NCI-H748 treated with DMSO at 0.1 percent for 48 hours (cell line): ENCODE measurements at regions not wholly inside any gene's neighbourhood (a gene's known extent, or its start where the extent isn't known, plus 50 kb on each side); places are given as distances from the start of the nearest gene placed in this dataset.

Experiments
- DNase-seq: peaks from one replicate; lab custom pipeline; 2025; lab: John Stamatoyannopoulos, UW

DNA sequence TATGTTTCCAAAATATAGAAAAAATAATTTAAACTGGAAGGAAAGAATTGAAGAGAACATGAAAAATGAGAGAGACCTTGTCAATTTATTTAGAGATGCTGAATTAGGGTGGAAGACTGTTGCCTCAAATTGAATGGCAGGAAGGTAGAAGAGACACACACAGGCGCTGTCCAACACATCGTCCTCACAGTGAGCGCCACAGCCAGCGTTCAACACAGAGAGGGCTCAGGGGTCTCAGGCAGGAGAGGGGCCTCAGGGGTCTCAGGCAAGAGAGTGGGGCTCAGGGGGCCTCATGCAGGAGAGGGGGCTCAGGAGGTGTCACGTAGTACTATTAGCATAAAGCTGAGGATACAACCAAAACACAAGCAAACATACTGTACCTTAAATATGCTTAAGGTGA is 65.7 kb downstream of the TMEM18 start:
- no peak for DNase-seq

DNA sequence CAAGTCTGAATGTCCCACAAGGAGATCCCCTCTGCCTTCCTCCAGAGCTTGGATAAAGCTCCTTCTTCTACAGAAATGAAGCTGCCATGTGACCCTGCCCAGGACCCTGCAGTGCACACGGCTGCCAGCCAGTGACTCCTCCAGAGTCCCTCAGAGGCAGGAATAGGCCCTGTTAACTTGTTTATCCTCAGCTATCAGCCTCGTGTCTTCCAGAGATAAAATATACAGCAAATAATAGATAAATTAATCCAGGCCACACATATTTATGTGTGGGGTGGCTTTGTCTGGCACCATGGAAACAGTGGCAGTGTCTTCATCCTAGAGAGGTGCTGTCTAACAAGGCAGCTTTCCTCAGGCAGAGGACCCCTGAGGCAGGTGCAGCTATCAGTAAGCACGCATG is 66.7 kb downstream of the TMEM18 start:
- DNase-seq: no peak

DNA sequence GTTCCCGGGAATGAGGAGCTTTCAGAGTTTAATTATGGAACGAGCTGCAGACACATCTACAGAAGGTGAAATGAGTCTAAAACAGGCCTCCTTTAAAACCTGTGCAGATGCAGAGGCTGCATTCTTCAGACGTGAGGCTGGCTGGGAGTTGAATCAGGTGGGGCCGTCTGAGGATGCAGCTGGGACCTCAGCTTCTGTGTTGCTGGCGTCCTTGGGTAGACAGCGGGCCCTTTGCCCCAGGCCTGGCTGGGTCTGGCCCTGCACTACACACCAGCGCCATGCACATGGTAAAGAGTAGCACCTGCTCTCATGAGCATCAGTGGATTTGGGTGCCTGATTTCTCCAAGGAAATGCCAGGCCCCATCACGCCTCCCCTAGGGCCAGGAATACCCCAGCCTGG is 67.3 kb downstream of the TMEM18 start:
- no peak for DNase-seq

DNA sequence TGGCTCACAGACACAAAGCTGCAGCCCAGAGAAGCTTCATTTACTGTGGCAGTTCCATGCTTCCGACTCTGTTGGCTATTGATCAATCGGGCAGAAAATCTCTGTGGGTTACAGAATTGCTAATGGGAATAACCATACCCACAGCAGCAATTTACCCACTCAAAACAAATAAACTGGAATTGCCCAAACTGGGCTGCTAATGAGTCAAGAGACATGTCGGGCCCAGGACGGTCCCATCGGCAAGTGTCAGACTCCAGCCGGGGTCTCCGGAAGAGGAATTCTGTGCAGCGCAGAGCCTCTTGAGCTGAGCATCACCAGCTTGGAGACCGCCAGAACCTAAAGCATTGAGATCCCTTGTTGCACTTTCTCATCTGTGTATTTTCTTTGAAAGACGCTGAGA is 67.8 kb downstream of the TMEM18 start:
- no peak for DNase-seq

DNA sequence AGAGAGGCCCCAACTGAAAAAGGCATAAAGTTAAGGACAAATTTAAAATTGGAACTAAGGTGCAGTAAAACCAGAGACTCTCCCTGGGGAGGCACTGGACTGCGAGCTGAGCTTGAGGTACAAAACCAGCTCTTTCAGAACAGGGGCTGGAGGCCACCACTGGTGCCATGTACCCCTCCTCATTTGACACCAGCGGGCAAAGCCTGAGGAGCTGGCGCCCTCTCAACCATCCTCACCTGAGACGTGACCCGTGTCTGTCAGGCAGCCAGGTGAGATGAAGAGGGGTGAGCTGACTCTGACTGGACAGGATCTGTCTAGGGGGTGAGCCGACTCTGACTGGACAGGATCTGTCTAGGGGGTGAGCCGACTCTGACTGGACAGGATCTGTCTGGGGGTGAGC is 68.5 kb downstream of the TMEM18 start:
- no peak for DNase-seq

DNA sequence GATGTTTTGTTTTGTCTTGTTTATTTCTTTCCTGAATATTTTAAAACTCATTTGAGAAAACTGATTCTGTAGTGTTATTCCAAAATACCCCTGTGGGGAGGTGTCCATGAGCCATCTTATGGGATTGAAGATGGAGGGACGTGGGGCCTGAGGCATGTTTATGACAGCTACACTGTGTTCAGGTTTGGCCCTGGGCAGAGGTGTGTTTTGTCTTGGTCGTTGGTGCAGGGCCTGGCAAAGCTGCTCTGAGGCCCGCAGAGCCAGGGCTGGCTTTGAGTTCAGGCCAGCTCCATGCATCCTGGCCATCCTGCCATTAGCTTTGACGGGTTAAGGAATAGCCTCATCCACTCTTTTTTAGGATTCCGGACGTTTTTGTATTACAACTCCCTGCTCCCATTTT is 68.9 kb downstream of the TMEM18 start:
- no peak for DNase-seq

DNA sequence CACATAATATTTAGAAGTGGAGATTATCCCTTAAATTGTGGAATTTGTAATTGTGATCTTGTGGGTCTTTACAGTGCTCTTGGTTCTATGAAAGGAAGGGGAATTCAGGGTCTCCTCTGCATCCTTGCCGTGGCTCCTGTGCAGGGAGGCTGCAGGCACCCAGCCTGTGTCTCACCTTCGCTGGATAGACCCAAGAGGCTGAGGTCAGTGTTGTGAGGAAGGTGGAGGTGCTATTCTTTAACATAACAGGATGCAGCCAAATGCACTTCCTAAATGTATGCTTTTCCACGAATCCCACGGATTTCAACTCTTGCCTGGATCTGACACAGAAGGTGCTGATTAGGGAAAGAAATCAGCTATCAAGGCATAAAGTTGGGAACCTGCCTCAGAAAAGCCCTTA is 69.5 kb downstream of the TMEM18 start:
- no peak for DNase-seq

DNA sequence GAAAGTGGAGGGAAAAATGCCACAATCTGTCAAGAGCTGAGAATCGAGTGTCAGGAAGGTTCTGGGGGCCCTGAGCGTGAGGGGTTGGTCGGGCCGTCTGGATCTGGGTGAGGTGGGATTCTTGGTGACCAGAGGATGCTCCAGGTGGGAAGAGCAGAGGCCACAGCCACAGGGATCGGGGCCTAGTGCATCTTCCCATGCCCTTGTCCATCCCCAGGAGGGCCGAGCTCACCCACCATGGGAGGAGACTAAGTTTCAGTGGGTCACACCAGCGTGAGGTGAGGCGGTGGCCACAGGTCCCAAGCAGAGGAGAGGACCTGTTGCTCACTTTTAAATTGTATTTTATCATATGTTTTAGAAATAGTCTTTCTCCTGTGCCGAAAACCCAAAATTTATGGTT is 70.0 kb downstream of the TMEM18 start:
- DNase-seq: no peak

DNA sequence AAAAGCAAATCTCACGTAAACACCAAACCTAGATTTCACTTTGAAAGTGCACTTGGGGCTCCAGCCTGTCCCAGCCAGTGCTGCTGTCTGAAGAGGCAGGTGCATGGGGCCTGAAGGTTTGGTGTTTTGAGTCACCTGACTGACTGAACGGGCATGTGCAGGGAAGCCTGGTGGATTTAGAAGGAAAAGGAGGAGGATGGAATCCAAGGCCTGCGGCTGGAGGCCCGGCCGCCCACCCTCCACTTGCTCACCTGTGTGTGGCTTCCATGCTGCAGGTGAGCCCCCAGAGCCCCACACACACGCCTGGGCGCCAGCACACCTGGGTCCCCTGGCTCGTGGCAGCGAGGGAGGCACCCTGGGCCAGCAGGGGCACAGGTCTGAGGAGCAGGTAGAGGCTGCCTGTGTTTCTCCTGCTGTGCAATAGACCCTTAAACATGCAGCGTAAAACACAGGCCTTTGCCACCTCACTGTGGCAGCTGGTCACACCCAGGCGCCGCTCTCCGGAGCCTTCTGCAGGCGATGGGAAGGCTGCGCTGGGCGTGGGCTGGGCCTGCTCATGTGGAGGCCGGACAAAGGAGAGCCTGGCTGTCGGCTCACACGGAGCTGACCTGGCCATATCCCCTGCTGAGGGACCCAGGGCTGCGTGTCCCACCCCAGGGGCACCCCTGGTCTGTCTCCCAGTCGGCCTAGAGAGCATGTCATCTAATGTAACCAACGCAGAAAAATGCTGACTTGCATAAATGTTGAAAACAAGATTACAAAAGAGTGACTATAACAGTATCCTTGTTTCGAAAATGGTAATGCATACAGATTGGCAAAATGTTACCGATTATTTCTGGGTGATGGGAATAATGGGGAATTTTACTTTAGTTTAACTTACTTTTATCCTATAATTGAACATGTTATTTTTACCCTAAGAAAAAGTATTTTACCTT is 71.3 kb downstream of the TMEM18 start:
- DNase-seq: no peak

DNA sequence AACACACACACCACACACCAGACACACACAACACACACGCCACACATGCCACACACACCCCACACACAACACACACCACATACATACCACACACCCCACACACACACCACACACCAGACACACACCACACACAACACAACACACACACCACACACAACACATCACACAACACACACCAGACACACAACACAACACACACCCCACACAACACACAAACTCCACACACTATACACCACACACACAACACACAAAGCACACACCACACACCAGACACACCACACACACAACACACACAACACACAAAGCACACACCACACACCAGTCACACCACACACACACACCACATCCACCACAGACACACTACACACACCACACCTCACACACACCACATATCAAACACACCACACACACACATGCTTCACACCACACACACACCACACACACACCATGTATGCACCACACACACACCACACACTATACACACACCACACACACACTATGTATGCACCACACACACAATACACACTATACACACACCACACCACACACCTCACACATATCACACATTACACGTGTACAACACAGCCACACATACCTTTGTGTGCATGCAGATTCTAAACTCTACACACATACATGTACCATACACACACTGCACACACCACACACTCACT is 72.2 kb downstream of the TMEM18 start:
- no peak for DNase-seq

DNA sequence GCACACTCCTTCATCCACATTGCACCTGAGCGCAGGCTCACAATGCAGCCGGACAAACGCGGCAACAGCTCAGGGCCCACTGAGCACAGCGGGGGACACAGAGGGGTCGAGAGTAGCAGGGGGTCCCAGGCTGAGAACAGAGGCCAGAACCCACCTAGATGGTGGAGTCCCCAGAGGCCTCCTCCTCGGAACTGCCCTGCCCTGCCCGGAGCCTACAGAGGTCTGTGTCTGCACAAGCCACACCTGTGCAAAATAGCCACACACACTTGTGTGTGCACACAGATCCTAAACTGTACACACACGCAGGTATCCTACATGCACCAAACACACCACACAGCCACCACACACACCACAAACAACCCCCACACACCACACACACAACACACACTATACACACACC is 72.8 kb downstream of the TMEM18 start:
- DNase-seq: no peak

DNA sequence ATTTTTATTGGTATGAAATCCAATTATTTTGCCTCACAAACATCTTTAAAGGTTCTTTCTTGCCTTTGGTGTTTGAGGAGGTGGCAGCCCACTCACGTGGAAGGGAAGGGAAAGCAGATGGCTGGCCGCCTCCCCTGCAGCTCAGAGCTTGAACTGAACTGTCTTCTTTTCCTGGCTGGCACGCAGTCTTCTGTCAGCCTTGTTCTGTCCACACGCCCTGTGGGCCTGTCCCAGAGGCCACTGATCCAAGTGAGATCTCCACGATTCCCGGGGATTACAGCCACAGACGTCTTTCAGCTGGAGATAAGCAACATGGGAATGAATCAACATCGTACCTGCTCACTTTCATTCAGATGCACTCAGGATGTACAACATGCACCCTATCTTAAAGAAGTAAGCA is 73.3 kb downstream of the TMEM18 start:
- no peak for DNase-seq

DNA sequence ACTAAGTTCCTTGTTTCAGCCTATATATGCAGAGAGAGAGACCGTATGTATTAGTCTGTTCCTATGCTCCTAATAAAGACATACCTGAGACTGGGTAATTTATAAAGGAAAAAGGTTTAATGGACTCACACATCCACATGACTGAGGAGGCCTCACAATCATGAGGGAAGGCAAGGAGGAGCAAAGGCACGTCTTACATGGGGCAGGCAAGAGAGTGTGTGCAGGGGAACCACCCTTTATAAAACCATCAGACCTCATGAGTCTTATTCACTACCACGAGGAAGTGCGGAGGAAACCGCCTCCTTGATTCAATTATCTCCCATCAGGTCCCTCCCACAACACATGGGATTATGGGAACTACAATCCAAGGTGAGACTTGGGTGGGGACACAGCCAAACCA is 73.8 kb downstream of the TMEM18 start:
- no peak for DNase-seq

DNA sequence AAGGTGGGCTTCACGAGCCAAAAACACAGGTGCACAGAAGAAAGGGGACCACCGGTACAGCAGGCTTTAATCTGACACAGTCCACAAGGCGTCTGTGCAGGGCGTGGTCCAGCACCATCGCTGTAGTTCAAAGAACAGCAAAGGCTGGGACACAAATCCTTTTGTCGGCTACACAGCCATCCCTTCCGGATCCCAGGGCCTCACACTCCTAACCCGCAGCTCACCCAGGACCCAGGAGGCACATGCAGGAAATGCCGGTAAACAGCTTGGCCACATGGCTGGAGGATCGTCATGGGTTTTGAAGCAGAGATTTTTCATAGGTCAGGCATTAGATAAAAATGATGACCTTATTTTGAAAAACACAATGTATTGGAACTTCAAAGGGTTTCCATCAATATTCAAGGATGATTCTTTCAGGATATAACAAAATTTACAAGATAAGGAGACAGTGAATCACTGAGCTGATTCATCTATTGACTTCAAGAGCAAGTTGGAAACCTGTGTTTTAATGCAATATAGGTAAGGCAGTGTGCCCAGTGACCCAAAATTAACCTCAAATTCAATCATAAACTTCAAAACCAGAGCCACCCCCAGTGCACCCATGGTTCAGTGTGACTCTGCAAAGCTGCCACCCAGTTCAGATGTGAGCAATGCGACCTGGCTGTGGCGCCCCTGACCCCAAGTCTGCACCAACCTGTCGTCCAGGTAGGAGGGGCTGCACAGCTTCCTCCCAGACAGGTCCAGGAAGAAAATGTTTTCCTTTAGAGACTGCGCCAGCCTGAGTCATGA is 74.4 kb downstream of the TMEM18 start:
- DNase-seq: no peak

DNA sequence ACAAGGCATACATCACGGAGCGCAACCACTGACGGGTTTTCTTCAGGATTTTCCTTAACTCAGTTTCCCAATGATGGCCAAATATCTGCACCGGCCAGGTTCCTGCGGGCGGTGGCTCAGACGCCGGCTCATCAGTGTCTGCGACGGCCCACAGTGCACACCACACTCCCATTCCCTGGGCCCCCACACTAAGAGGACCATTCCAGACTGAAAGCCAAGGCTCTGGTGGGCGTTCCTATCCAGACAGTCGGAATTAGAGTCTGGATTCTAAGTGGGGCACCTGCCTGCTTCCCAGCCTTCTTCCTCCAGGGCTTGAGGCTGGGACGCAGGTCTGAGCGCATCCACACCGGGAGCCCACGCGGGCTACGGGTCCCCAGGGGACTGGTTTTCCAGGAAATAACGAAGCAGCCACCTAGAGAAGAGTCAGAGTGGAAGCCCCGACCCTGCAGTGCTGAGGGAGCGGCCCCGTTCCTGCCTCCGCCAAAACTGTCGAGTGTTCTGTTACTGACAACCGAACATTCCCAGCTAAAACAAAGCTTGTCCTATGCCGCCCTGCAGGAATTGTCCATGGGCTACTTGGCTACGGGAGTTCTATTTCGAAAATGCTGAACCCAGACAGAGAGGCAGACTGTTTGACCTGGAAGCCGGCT is 75.3 kb downstream of the TMEM18 start:
- DNase-seq: no peak

DNA sequence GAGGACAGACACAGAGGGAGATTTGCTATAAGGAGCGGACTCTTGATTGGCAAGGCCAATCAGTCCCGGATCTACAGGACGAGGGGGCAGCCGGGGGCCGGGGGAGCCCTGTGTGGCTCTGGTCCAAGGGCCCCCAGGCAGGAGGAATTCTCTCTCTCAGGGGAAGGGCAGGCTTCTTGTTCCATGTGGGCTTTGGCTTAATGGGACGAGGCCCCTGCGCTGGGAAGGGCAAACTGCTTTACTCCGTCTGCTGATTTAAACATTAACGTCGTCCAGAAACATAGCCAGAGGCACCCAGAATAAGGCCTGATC is 75.9 kb downstream of the TMEM18 start:
- DNase-seq: no peak

DNA sequence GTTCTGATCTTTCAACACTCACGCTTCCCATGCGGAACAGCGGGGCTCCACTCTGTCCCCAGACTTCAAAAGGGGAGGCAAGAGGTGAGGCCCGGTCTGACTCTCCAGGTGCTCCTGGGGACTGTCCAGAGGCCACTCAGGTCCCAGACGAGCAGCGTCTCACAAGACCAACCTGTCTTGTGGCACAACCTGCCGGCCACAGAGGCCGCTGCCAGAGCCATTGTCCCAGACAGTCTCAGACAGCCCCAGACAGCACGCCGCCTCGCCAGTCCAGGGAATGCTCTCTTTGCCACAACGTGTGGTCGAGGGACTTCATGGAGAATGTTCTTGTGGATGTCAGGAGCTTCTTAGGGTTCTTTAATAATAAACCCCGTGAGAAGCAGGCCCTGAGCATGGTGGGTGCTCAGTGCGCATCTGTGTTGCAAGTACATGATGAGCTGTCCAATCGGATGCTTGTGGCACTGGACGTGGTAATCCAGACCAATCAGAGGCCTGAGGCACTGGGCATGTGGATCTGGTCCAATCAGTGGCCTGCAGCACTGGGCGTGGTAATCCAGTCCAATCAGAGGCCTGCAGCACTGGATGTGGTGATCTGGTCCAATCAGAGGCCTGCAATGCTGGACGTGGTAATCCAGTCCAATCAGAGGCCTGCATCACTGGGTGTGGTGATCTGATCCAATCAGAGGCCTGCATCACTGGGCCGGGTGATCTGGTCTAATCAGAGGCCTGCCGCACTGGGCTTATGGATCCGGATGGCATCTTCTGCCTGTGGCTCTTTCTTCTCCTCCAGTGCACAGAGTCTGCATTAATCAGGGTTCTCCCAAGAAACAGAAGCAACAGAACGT is 76.4 kb downstream of the TMEM18 start:
- DNase-seq: no peak

DNA sequence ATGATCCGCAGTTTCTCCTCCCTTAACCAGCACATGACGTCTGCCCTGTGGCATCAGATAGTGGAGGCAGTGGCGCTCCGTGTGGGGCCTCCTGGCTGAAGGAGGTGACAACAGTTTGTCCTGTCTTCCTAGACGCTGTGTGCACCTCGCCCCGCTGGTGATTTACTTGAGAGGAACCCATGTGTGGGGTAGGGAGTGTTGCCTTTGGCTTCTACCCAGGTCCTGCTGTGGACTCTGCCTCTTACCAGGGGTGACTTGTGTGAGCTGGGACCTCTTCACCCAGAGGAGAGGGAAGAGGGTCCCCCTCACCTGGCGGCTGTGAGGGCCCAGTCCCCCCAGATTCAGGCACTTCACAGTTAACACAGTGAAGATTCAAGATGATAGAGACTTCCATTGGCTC is 77.6 kb downstream of the TMEM18 start:
- no peak for DNase-seq

DNA sequence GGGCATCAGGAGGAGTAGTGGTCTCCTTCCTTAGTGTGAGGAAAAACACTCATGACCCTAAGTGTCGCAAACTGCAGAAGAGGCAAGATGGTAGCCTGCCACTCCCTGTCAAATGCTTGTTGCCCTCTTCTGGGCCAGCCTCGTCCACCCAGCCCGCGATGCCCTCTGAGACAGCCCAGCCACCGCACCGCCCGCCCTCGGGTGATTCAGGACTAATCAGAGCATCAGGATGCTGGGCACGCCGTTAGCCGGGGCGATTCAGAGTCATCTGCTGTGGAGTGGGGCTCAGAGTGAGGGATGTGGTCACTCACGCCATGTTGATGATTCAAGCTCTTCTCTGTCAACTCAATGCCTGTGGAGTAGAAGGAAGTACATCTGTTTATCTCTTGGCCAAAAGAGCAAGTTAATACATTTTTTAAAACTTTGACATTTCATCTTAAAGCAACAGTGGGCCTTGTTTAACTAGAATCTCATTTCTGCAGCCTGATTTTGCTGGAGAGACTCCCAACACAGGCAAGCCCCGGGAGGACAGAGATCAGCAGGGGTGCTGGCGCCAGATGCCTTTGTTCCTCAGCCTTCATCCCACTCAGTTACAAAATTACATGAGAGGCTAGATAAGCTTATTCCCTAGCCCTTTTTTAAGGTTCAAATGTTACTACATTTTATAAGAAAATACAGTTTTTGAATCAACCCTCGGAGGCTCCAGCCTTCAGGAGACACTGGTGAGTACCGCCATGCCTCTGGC is 79.0 kb downstream of the TMEM18 start:
- DNase-seq: no peak

DNA sequence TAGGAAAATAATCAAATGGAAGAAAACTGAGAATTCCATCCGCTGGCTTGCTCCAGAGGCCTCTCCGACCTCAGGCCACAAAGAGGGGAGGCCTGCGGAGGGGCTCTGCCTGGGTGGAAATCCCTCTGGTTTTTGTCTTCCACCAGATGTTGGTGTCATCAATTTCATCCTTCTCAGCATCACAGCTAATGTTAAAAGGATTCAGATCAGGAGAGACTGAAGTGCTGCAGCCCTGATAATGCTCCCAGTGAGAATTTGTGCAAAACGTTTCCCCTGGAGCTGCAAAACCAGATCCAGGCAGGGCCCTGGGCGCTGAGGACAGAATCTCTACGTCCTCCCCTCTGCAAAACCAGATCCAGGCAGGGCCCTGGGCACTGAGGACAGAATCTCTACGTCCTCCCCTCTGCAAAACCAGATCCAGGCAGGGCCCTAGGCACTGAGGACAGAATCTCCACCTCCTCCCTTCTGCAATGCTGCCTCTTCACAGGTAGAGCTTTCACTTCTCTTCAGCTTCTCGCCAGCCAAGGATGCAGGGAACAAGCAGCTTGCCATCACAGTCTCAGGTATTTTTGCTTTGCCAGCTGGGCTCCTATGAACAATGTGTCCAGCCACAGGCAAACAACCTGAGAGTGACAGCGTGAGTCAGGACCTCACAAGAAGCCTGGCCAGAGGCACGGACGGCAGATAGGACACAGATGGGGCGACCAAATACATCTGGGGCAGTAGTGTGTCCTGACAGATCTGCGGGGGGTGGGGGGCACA is 81.2 kb downstream of the TMEM18 start:
- no peak for DNase-seq
